H9 (cell line): ENCODE measurements at regions not wholly inside any gene's neighbourhood (a gene's known extent, or its start where the extent isn't known, plus 50 kb on each side); places are given as distances from the start of the nearest gene placed in this dataset.

Experiments used
- DNase-seq: peaks from one replicate; pipeline ENCODE4 v3.0.0-alpha.2; 2017
- H2AFZ ChIP-seq: one replicate; pipeline ENCODE4 v1.6.1; 2013; ENCODE audit warnings: mild to moderate bottlenecking, low read length, control low read depth, moderate library complexity
- H2AK5ac ChIP-seq: 2 replicates; pipeline ENCODE4 v1.6.1; 2013; ENCODE audit warnings: low read length, control low read depth, mixed read lengths; ENCODE audit not compliant: insufficient read length
- H2BK120ac ChIP-seq: one replicate; pipeline ENCODE4 v1.6.1; 2013; ENCODE audit warnings: low read depth, mild to moderate bottlenecking, low read length, control low read depth, inconsistent platforms; ENCODE audit not compliant: poor library complexity, severe bottlenecking
- H2BK12ac ChIP-seq: 2 replicates; pipeline ENCODE4 v1.6.1; 2013; ENCODE audit warnings: low read length, control low read depth, mixed read lengths, low read depth; ENCODE audit not compliant: insufficient read length
- H2BK15ac ChIP-seq: 2 replicates; pipeline ENCODE4 v1.6.1; 2013; ENCODE audit warnings: low read depth, low read length, control low read depth
- H2BK20ac ChIP-seq: one replicate; pipeline ENCODE4 v1.6.1; 2013; ENCODE audit warnings: low read depth, mild to moderate bottlenecking, low read length, control low read depth, inconsistent platforms; ENCODE audit not compliant: poor library complexity, severe bottlenecking
- H2BK5ac ChIP-seq: 2 replicates; pipeline ENCODE4 v1.6.1; 2013; ENCODE audit warnings: low read length, control low read depth, mixed read lengths; ENCODE audit not compliant: insufficient read length
- H3K14ac ChIP-seq: 2 replicates; pipeline ENCODE4 v1.6.1; 2013; ENCODE audit warnings: low read length, control low read depth; ENCODE audit not compliant: insufficient read depth
- H3K18ac ChIP-seq: 2 replicates; pipeline ENCODE4 v1.6.1; 2013; ENCODE audit warnings: low read depth, mild to moderate bottlenecking, mixed read lengths, low read length, control low read depth; ENCODE audit not compliant: insufficient read length
- H3K23ac ChIP-seq: 2 replicates; pipeline ENCODE4 v1.6.1; 2013; ENCODE audit warnings: low read length, control low read depth, mixed read lengths, low read depth; ENCODE audit not compliant: insufficient read length
- H3K23me2 ChIP-seq: 2 replicates; pipeline ENCODE4 v1.6.1; 2013; ENCODE audit warnings: low read depth, mild to moderate bottlenecking, mixed read lengths, low read length, control low read depth; ENCODE audit not compliant: insufficient read length, poor library complexity, severe bottlenecking
- H3K27ac ChIP-seq: 2 replicates; pipeline ENCODE4 v1.5.1; 2013; ENCODE audit warnings: low read length, control low read depth, mixed read lengths, low read depth; ENCODE audit not compliant: insufficient read length
- H3K27me3 ChIP-seq: 2 replicates; pipeline ENCODE4 v1.6.1; 2013; ENCODE audit warnings: low read length, control low read depth, inconsistent platforms; ENCODE audit not compliant: insufficient read depth
- H3K4ac ChIP-seq: 2 replicates; pipeline ENCODE4 v1.6.1; 2013; ENCODE audit warnings: low read depth, mild to moderate bottlenecking, control low read depth, inconsistent platforms, low read length, moderate library complexity
- H3K4me1 ChIP-seq: 2 replicates; pipeline ENCODE4 v1.6.1; 2013; ENCODE audit warnings: low read length, control low read depth, inconsistent platforms; ENCODE audit not compliant: insufficient read depth
- H3K4me2 ChIP-seq: 2 replicates; pipeline ENCODE4 v1.6.1; 2013; ENCODE audit warnings: low read length, control low read depth, mixed read lengths; ENCODE audit not compliant: insufficient read length, insufficient read depth
- H3K56ac ChIP-seq: 2 replicates; pipeline ENCODE4 v1.6.1; 2013; ENCODE audit warnings: low read depth, mild to moderate bottlenecking, mixed read lengths, low read length, control low read depth; ENCODE audit not compliant: insufficient read length
- H3K79me1 ChIP-seq: 2 replicates; pipeline ENCODE4 v1.6.1; 2013; ENCODE audit warnings: low read depth, mild to moderate bottlenecking, moderate library complexity, low read length, control low read depth, inconsistent platforms; ENCODE audit not compliant: insufficient read depth, poor library complexity, severe bottlenecking
- H3K79me2 ChIP-seq: 2 replicates; pipeline ENCODE4 v1.6.1; 2013; ENCODE audit warnings: low read length, control low read depth, inconsistent platforms; ENCODE audit not compliant: insufficient read depth
- H3K9ac ChIP-seq: 2 replicates; pipeline ENCODE4 v1.6.1; 2013; ENCODE audit warnings: low read length, control low read depth, mixed read lengths; ENCODE audit not compliant: insufficient read length; ENCODE audit errors: extremely low read depth
- H3K9me3 ChIP-seq: one replicate; pipeline ENCODE4 v1.6.1; 2013; ENCODE audit warnings: low read depth, low read length, inconsistent platforms; ENCODE audit not compliant: control insufficient read depth
- H3T11ph ChIP-seq: one replicate; pipeline ENCODE4 v1.6.1; 2013; ENCODE audit warnings: mild to moderate bottlenecking, low read length, control low read depth, inconsistent platforms
- H4K20me1 ChIP-seq: one replicate; pipeline ENCODE4 v1.6.1; 2013; ENCODE audit not compliant: control insufficient read depth, insufficient read length, insufficient read depth
- H4K5ac ChIP-seq: 2 replicates; pipeline ENCODE4 v1.6.1; 2013; ENCODE audit warnings: low read depth, mild to moderate bottlenecking, mixed read lengths, low read length, control low read depth; ENCODE audit not compliant: insufficient read length
- H4K8ac ChIP-seq: replicated peaks from 2 replicates; pipeline ENCODE4 v1.6.1; 2013; ENCODE audit warnings: low read length, control low read depth, mixed read lengths, low read depth; ENCODE audit not compliant: insufficient read length
- H4K91ac ChIP-seq: 2 replicates; pipeline ENCODE4 v1.6.1; 2013; ENCODE audit warnings: low read depth, mild to moderate bottlenecking, moderate library complexity, mixed read lengths, low read length, control low read depth; ENCODE audit not compliant: insufficient read length
- H3K27ac Mint-ChIP-seq, 3 experiments: 2 replicates in 2 of 3; 3 replicates in 1 of 3; pipeline ENCODE4 v1.8.0; 2020 to 2021; ENCODE audit warnings: mixed read lengths in 3 of 3, mild to moderate bottlenecking in 1 of 3, moderate library complexity in 1 of 3
- H3K27me3 Mint-ChIP-seq: 2 replicates; pipeline ENCODE4 v1.8.0; 2021; ENCODE audit warnings: low read depth, mild to moderate bottlenecking, moderate library complexity, mixed read lengths
- H3K36me3 Mint-ChIP-seq, 3 experiments: 2 replicates in 2 of 3; 3 replicates in 1 of 3; pipeline ENCODE4 v1.8.0; 2020 to 2021; ENCODE audit warnings: low read depth in 3 of 3, mixed read lengths in 3 of 3; ENCODE audit not compliant: insufficient read depth in 1 of 3
- H3K4me1 Mint-ChIP-seq, 2 experiments: 2 replicates each; pipeline ENCODE4 v1.8.0; 2020; ENCODE audit warnings: mixed read lengths in 2 of 2
- H3K4me3 Mint-ChIP-seq, 2 experiments: 2 replicates in 1 of 2; 3 replicates in 1 of 2; pipeline ENCODE4 v1.8.0; 2020 to 2021; ENCODE audit warnings: mild to moderate bottlenecking in 2 of 2, mixed read lengths in 2 of 2, moderate library complexity in 1 of 2
- H3K9me3 Mint-ChIP-seq, 2 experiments: 2 replicates in 1 of 2; 3 replicates in 1 of 2; pipeline ENCODE4 v1.8.0; 2020; ENCODE audit warnings: mild to moderate bottlenecking in 2 of 2, mixed read lengths in 2 of 2, moderate library complexity in 1 of 2
- TF ChIP-seq, protein P1 (sequence below): fragments of 200-600 bp; sonication (generic); conservative IDR thresholded peaks from 3 replicates; pipeline ENCODE4 v1.8.0; 2021; ENCODE audit warnings: antibody characterized with exemption, mild to moderate bottlenecking

DNA sequence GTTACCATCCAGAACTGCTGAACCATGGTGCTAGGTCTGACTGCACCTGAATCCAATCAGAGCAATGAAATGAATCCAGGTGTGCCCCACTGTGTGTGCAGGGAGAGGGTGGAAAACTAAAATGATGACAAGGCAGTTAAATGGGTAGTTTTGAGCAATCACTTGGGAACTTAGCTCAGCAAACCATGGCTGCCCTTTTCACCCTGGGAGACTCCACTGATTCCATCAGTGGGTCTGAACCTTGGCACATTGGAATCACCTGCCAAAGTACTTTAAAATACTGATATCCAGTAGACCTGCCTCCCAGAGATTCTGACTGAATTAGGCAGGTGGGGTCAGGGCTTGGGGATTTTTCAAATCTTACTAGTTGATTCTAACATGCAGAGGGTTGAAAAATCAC, 59.8 kb upstream of the USP3 start:
- no peak overlapping the region for H4K5ac ChIP-seq
- no peaks in the 10 kb centered on the region for H4K20me1 ChIP-seq
- TF ChIP-seq, protein P1, sequence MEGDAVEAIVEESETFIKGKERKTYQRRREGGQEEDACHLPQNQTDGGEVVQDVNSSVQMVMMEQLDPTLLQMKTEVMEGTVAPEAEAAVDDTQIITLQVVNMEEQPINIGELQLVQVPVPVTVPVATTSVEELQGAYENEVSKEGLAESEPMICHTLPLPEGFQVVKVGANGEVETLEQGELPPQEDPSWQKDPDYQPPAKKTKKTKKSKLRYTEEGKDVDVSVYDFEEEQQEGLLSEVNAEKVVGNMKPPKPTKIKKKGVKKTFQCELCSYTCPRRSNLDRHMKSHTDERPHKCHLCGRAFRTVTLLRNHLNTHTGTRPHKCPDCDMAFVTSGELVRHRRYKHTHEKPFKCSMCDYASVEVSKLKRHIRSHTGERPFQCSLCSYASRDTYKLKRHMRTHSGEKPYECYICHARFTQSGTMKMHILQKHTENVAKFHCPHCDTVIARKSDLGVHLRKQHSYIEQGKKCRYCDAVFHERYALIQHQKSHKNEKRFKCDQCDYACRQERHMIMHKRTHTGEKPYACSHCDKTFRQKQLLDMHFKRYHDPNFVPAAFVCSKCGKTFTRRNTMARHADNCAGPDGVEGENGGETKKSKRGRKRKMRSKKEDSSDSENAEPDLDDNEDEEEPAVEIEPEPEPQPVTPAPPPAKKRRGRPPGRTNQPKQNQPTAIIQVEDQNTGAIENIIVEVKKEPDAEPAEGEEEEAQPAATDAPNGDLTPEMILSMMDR: no peak
- H3K56ac ChIP-seq: no peak overlapping the region
- H2AFZ ChIP-seq: no peak overlapping the region
- H2BK20ac ChIP-seq: no peak overlapping the region
- H3K27me3 ChIP-seq: no peaks in the 10 kb centered on the region
- H2BK12ac ChIP-seq: no peak overlapping the region
- no peak overlapping the region for H2BK5ac ChIP-seq
- H3K4me1 ChIP-seq: peaks cover 3% of the 10 kb centered on the region; the same call in 1 of the 2 replicates
- peaks cover 23 to 26% of the 10 kb centered on the region in 2 experiments for H3K4me1 Mint-ChIP-seq
- no peak overlapping the region for H3K4me3 Mint-ChIP-seq
- no peak overlapping the region; a peak in 1 of 7 replicates for H3K27ac Mint-ChIP-seq
- no peaks in the 10 kb centered on the region for H3K79me1 ChIP-seq
- no peak overlapping the region for H3K4me2 ChIP-seq
- no peak overlapping the region for H3K18ac ChIP-seq
- no peak overlapping the region for H3K9ac ChIP-seq
- no peak overlapping the region for H3K27ac ChIP-seq
- H2AK5ac ChIP-seq: no peak overlapping the region
- H3K79me2 ChIP-seq: no peaks in the 10 kb centered on the region
- no peak overlapping the region for H3K14ac ChIP-seq
- H3K36me3 Mint-ChIP-seq: no peaks in the 10 kb centered on the region
- H3K9me3 ChIP-seq: no peaks in the 10 kb centered on the region
- no peaks in the 10 kb centered on the region for H3K9me3 Mint-ChIP-seq
- H4K8ac ChIP-seq: no peak overlapping the region
- H2BK15ac ChIP-seq: no peak overlapping the region
- no peak overlapping the region for H4K91ac ChIP-seq
- no peaks in the 10 kb centered on the region for H3K23me2 ChIP-seq
- no peak overlapping the region for H3K4ac ChIP-seq
- no peak overlapping the region for H2BK120ac ChIP-seq
- no peaks in the 10 kb centered on the region; the same call in none of the 2 replicates for H3K27me3 Mint-ChIP-seq
- H3T11ph ChIP-seq: no peak overlapping the region
- H3K23ac ChIP-seq: no peak overlapping the region
- DNase-seq: no peak
